NCI-H1092 (cell line): ENCODE measurements at regions not wholly inside any gene's neighbourhood (a gene's known extent, or its start where the extent isn't known, plus 50 kb on each side); places are given as distances from the start of the nearest gene placed in this dataset.
"Not testable (repeated sequence)": the region's sequence is repeated elsewhere in the genome, so short reads cannot be mapped to it uniquely, and the experiment has no call there.

Experiments used
- DNase-seq: peaks from one replicate; lab custom pipeline; 2025; lab: John Stamatoyannopoulos, UW

DNA sequence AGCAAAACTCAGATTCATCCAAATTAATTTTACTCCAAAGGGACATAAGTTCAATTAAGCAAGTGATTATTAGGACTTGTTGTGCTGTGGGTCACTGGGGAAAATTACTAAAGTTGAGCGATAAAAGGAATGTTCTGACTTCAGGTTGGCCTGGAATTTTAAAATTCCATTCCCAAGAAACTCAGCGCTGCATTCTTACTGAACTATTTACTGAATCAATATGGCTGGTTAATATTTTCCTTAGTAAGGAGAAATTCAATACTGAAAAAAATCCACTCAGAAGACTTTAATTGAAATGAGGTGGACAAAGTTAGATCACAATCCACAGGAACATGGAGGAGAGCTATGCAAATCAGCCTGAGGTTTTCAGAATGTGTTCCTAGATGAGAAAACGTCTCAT, 578.9 kb upstream of the NR5A2 start:
- no peak for DNase-seq

DNA sequence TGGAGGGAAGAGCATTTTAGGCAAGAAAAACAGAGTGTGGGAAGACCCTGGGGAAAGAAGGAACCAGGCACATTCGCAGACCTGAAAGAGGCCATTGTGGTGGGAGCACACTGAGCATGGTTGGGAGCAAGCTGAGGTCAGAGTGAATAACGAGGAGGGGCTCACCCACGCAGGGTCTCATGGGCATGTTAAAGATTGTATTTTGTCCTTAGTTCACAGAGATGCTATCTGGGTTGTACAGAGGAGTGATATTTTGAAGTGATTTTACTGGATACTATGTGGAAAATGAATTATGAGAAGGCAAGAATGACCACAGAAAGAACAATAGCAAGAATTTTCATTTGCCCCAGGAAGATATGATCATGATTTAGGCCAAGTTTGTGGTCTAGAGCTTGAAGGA, 578.3 kb upstream of the NR5A2 start:
- DNase-seq, result no peak

DNA sequence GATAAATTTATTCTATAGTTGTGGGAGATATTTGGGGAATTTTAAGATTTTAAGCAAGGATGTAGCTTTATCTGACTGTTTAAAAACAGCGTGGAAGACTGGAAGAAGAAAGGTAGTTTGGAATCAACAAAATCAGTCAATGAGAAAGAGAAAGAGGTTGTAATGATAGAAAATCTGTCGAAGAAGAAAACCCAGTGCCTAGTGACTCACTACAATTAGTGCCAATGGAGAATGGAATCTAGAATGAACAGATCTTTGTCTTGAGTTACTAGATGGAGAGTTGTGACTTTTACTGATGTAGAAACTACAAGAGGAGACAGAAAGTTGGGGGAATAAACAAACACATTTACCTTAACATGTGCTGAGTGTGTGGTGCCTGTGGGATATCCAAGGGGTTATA, 577.8 kb upstream of the NR5A2 start:
- DNase-seq, result no peak

DNA sequence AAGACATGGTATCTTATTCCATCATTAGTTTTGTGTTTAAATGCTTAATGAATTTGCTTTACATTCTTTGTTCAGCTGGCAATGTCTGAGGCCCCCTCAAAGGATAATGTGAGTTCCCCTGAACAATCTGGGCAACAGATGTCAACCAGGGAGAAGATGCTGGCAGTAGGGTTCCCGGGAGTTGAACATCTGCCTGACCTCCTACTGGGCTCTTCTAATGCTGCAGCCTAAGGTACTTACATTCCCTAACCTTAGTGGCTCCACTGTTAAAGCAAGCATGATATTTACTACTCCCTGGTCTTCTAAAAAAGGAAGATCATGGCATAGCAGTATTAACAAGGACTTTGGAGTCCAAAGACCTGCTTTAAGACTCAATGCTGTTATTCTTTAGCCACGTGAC, 574.9 kb upstream of the NR5A2 start:
- no peak for DNase-seq

DNA sequence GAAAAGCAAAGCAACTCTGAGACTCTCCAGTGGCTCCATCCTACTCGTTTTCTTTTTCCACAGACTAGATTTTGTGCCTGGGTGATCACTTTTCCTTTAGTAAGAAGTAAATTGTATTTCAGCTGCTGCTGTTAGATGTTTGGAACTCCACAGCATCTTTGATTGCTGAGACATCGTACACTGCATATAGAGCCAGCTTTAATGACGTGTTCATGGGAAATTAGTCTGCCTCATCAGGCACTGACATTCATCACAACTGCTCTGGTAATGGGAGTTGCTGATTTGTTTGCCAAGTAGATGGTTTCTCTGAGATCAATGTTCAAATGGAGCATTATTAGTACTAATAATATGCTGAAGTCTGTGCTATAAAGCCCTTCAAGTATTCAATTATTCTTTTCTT, 573.8 kb upstream of the NR5A2 start:
- DNase-seq, result no peak

DNA sequence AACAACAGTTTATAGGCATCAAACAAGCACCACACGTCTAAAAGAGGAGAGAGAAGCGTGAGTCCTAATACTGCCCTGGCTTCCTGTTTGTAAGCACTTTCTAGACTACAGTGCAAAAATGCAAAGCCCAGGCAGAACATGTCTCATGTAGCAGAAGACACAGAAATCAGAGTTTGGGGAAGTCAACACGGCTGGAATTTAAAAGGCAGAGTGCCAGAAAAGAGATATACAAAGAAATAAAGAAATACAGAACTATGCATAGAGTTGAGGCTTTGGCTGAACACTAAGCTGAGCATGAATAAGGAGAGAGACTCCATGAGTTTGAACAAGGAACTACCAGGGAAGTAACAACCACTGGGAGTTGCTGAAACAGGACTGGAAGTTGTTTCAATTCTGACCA, 566.6 kb upstream of the NR5A2 start:
- DNase-seq, result no peak

DNA sequence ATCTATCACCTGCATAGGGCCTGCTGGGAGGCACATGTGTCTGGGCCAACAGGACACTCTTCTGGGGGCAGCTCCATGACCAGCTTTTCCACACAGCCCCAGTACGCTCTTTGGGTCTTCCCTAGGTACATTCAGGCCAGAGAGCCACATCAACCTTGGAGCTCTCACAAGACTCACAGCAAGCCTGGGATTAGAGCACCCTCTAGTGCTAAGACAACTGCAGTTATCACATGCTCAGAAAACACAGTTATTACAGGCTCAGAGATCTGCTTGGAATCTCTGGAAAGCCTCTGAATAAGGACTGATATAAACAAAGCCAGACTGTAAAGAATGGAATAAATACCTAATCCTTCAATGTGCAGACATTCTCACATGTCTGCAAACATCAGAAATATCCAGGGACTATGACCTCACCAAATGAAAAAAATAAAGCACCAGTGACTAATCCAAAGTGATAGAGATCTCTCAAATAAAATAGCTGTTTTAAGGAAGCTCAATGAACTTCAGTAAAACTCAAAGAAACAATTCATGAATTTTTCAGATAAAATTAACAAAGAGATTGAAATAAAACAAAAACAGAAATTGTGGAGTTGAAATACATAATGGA, 563.9 kb upstream of the NR5A2 start:
- no peak for DNase-seq

DNA sequence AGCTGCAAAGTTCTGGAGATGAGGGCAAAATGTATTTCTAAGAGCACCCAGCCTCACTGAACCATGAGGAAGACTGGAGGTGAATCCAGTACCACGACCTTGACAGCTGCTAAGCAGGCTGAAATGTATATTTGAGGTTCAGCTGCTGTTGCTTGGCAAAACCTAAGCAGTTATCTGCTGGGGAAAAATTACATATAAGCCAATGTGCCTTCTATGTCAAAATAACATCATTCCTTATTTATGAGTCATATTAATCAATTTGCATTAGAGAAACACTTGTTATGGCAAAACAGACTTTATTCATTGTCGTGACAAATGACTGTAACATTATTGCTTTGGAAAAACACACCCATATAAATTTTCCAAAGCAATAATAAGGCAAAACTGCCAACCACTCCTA, 560.5 kb upstream of the NR5A2 start:
- no peak for DNase-seq

DNA sequence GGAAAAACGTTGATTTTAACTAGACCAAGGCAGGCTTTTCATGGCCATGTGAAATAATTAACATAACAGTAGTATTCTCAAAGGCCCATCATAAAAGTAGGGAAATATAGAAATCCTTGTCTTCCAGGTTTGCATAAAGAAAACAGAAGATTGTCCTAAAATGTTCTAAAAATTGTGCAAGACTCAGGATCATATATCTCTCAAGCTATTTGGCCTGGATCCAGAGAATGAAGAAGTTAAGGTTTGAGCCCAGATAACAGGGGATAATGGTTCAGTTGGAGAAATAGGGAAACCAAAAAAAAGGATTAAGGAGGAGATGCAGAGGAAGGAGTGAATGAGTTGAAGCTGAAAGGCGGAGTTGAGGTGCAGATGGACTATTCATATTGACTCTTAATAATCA, 555.5 kb upstream of the NR5A2 start:
- DNase-seq, result no peak

DNA sequence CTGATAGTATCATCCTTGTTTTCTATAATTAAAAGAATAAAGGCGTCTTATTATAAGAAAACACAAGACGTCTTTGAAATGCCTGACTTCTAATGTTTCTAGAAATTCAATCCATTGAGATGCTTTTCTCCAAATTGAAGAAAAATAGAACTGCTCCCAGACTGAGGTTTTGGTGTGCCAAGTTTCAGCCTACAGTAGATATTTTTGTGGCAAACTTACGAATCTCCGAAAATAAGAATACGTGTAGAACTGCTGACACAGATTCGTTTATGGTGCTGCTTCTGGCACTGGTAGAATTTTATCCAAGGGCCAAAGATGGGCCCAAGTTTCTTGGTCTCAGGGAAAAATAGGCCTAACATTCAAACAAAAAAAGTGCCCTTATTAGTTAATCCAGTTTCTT, 554.5 kb upstream of the NR5A2 start:
- DNase-seq, result no peak

DNA sequence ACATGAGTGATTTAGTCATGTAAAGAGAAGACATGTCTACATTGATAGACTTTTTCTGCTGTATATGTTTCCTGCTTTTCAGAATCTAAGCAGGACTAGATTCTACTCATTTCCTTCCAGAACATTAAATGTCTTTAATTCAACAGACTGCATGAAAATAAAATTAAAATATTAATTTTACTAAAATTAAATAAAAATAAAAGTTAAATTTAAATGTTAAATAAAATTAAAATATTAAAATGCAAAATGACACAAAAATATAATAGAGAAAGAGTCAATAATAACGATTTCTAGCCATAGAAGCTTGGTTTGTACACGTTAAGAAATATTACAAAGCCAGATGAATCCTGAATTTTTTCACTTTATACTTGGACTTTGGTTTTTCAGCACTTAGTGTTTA, 552.8 kb upstream of the NR5A2 start:
- no peak for DNase-seq

DNA sequence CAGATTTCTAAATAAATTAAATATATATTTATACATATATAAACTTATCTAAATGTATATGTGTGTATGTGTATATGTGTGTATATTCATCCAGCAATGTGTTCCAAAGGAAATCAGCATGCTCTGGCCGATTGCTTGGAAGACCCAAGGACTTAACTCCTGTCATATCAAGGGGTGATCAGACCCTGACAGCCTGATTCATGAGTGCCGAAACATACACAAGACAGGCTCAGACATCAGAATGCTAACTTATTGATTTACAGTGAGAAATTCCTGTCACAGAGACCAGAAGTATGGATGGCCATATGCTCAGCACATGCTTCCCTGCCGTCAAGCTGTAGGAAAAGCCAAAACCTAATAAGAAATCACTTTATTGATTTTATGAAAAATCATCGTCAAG, 545.1 kb upstream of the NR5A2 start:
- DNase-seq, result no peak

DNA sequence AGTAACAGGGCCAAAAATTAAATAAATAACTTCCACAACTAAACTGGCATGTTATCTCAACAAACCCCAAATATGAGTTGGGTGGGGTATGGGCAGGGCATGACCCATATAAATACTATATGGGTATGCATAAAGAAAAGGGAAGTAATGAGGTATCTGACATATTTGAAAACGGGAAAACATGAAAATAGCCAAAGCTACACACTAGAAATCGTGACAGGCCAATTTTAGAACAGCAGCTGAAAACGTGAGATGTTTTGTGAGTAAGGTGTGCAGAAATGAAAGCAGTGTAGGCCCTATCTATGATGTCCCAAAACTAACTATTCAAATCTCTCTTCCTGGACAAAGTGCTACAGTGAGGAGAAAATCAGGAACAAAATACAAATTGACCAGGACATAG, 537.9 kb upstream of the NR5A2 start:
- no peak for DNase-seq

DNA sequence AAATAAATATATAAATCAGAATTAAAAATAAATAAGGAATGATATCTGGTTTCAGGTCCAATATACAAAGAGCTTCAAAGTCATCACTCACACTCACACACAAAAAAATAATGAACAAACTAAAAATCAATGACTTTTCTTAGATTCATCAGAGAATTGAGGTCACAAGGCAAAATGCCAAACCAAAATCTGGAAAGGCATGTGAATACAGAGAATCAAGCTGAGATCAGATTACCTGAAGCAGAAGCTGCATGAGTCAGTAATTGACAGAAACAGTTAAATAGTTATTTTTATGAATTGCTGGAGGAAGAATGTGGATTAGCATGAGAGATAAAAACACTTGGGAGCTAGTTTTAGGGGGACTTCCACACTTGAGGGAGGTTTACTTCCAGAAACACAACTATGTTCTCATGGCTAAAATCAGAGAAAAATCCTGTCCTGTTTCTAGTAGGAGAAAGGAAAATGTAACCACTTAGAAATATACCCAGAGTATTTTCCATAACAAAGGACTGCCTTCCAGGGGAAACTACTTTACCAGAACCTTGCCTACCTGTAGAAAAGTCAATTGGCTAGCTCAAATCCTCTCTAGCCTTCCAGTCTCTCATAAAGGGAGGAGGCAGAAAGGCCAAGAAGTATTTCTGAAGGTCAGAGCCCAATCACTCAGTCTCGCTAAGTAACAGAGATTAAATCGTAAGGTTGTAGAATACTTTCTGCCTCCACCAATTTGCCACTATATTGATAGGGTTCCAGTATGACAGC, 536.6 kb upstream of the NR5A2 start:
- DNase-seq, result no peak

DNA sequence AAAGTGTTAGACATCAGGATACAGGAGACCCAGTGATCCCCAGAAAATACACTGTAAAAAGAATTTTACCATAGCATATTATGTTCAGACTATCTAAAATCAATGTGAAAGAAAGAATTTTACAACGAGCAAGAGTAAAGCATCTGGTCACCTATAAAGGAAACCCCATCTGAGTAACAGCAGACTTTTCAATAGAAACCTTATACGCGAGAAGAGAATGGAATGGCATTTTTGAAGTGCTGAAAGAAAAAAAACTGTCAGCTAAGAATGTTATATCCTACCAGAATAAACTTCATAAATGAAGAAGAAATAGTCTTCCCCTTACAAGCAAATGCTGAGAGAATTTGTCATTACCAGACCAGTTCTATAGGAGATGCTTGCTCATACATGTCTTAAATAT, 532.1 kb upstream of the NR5A2 start:
- DNase-seq, result no peak

DNA sequence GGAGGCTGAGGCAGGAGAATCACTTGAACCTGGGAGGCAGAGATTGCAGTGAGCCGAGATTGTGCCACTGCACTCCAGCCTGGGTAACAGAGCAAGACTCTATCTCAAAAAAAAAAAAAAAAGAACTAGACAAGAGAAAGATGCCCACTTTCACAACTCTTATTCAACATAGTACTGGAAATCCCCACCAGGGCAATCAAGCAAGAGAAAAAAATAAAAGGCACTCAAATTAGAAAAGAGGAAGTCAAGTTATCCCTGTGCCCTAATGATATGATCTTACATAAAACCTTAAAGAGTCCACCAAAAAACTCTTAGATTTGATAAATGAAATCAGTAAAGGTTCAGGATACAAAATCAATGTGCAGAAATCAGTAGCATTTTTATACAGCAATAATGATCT, 528.7 kb upstream of the NR5A2 start:
- DNase-seq, result not testable (repeated sequence)

DNA sequence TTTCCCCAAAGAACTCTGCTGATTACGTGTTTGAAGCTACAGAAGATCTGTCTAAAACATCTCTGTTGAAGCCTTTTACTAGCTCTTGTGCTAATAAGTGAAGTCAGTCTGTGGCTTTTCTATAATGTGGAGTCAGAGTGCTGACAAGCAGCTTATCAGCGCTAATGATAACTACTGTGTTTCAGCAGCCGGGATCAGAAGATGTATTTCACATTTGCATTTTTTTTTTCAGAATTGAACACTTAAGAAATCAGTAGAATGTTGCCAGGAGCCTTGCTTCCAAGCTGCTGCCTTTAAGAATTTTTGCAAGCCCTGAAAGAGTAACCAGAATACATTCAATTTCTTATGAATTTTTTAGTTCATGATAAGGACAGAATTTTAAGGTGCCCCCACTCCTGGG, 519.4 kb upstream of the NR5A2 start:
- DNase-seq, result no peak

DNA sequence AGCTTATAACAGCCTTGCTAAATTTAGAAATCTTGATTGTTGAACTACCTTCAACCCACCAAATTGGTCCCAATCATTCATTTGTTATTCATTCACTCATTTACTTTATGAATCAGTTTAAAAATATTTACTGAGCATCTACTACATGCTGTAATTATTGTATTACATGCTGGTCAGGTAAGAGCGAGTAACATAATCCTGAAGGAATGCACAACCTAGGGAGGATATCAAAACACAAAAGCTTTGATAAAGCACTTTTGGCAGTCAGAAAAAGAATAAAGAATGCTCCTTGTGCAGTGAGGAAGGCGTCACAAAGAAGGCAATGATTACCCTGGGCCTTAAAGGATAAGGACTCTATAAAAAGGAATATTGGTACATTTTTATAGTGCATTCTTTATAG, 518.9 kb upstream of the NR5A2 start:
- DNase-seq, result no peak

DNA sequence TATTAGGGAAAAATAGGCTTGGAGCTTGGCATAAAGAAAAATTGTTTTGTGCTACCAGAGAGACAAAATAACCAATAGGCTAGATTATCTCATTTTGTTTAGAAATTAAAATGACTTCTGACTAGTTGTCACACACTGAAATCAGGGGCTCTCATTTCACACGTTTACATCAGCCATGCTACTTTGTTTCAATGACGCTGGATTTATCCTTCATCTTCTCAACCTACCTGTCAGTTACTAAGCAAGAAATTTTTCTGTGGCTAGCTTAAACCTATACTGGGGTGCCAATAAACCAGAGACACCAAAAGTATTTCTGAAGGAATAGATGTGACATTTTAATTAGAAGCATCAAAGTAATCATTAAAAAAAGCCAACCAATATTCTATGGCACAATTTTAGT, 518.1 kb upstream of the NR5A2 start:
- DNase-seq, result no peak

DNA sequence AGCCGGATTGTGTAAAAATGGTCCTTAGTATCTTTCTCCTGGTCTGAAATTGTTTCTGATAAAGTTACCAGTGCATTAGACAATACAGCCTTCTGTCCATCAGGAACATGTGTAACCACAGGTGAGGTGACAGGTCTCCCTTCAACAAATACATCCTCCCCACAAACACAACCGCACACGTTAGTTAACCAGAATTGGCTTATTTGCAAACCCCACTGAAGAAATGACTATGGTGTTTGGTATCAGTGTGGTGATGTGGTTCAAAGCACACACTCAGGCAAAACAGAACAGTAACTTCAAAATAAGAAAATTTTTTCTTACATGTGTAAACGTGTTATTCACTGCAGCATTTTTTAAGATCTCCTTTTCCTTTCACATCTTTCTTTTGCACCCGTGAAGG, 517.2 kb upstream of the NR5A2 start:
- no peak for DNase-seq

DNA sequence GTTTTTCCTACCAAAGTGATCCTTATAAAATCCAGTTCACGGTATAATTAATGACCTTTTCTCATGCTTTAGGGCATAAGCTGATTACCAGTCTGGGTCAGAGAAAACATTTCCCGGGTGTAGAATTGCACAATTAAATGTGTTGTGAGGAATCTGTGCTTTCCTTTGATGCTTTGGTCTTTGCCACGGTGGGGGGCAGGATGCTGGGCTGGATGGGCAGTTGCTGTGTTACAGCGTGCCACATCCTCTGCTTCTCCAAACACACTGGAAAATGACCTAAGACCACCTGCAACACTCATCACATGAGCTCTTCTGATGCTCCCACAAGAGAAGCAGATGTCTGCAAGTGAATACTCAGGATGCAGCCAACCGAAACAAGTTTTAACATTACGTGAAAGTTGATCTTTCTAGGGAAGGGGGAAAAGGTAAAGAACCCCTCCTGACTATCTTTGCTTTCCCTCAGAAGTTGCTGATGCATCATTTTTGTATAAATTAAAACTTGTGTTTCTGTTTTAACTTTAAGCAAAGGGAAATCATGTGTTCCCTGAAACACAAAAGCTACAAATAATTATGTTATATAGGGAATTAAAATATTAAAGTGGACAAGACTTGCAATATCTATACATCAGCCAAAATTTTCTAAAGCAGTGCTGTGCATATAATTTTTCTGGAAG, 515.3 kb upstream of the NR5A2 start:
- no peak for DNase-seq

DNA sequence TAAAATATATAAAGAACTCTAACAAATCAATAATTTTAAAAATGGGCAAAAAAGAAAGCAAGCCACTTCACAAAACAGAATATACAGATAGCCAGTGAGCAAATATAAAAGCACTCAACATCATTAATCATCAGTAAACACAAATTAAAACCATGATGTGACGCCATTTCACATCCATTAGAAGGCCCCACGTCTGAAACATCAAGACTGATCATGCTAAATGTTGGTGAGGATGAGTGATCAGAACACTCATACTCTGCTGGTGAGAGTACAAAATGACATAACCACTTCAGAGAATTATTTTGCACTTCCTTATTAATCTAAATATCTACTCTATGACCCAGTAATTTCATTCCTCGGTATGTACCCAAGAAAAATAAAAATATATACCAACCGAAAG, 512.2 kb upstream of the NR5A2 start:
- DNase-seq, result no peak

DNA sequence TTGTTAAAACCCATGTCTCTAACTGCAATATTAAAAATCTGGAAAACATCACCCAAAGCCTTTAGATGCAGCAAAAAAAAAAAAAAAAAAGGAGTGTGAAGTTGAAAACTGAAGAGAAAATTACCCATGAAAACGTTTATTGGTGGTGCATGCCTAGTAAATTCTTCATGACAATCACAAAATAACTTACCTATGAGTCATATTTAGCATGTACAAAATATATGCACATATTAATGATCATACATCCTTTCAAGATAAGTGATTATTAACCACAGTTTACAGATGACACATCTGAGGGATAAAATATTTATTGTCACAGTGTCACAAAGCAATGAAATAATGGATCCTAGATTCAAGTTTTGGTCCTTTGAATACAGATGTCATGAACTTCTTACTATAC, 505.2 kb upstream of the NR5A2 start:
- no peak for DNase-seq

DNA sequence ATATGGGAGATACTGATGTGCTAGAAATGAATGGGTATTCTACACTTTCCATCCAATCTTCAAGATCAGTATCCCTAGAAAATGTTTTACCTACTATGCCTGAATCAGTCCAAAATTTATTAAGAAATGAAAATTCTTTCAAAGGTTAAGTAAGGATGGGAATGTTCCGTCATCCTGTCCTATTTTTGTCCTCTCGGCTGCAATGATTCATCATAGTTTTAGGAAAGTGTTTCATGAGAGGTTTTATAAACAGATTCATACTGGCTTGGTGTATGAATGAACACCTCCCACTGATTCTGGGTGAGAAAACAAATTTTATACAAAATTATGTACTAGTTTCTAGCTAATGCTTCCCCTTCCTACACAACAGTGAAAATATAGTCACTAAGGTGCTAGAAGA, 504.6 kb upstream of the NR5A2 start:
- no peak for DNase-seq
